GM19468 (cell line): ENCODE measurements at regions not wholly inside any gene's neighbourhood (a gene's known extent, or its start where the extent isn't known, plus 50 kb on each side); places are given as distances from the start of the nearest gene placed in this dataset.

Experiments used
- ATAC-seq: cut with Tn5 transposase; IDR thresholded peaks from one replicate; pipeline ENCODE4 v1.9.1; 2021; ENCODE audit warnings: mild to moderate bottlenecking, moderate library complexity, moderate number of reproducible peaks; ENCODE audit not compliant: unreplicated experiment; ENCODE audit errors: extremely low read depth

- ATAC-seq = no peak
Measured at GRCh38 chr6:81834141-81834681, 81.7 kb upstream of the TENT5A start.

GRCh38 chr6:81832304-81832703 lies 79.8 kb upstream of the TENT5A start:
- no peak for ATAC-seq

GRCh38 chr6:81831274-81831673 lies 78.8 kb upstream of the TENT5A start:
- ATAC-seq = no peak

- no peak for ATAC-seq
Measured at GRCh38 chr6:81826784-81827183, 74.3 kb upstream of the TENT5A start.

GRCh38 chr6:81822568-81822967 lies 70.1 kb upstream of the TENT5A start:
- no peak for ATAC-seq

- no peak for ATAC-seq
Measured at GRCh38 chr6:81821449-81821848, 69.0 kb upstream of the TENT5A start.

- no peak for ATAC-seq
Measured at GRCh38 chr6:81820980-81821379, 68.5 kb upstream of the TENT5A start.

- ATAC-seq = no peak
Measured at GRCh38 chr6:81820422-81820821, 67.9 kb upstream of the TENT5A start.

- no peak for ATAC-seq
Measured at GRCh38 chr6:81819767-81820166, 67.3 kb upstream of the TENT5A start.

- ATAC-seq = no peak
Measured at GRCh38 chr6:81818901-81819361, 66.5 kb upstream of the TENT5A start.

- ATAC-seq = no peak
Measured at GRCh38 chr6:81816380-81816779, 63.9 kb upstream of the TENT5A start.

GRCh38 chr6:81814370-81815076 lies 62.0 kb upstream of the TENT5A start:
- no peak for ATAC-seq

GRCh38 chr6:81813305-81813704 lies 60.8 kb upstream of the TENT5A start:
- no peak for ATAC-seq

- no peak for ATAC-seq
Measured at GRCh38 chr6:81812401-81812800, 59.9 kb upstream of the TENT5A start.

GRCh38 chr6:81808851-81809570 lies 56.5 kb upstream of the TENT5A start:
- no peak for ATAC-seq

GRCh38 chr6:81806793-81807565 lies 54.5 kb upstream of the TENT5A start:
- no peak for ATAC-seq

- ATAC-seq = no peak
Measured at GRCh38 chr6:81802356-81802755, 49.9 kb upstream of the TENT5A start.
